SJSA1 (cell line): ENCODE measurements at regions not wholly inside any gene's neighbourhood (a gene's known extent, or its start where the extent isn't known, plus 50 kb on each side); places are given as distances from the start of the nearest gene placed in this dataset.
A peak's percentile ranks its signal among the peaks of the same experiment; 100 is the strongest.

Experiments
- DNase-seq, 2 experiments: peaks; one replicate each; pipeline ENCODE4 v3.0.0-alpha.2; 2015 to 2020; ENCODE audit warnings: low spot score in 2 of 2, low read depth in 1 of 2
- H3K27ac ChIP-seq: fragments of 250-450 bp; sonication (Bioruptor Pico); 2 replicates; pipeline ENCODE4 v1.5.1; 2020; ENCODE audit warnings: mild to moderate bottlenecking, moderate library complexity
- H3K27me3 ChIP-seq: fragments of 250-450 bp; sonication (Bioruptor Pico); replicated peaks from 2 replicates; pipeline ENCODE4 v1.5.1; 2020; ENCODE audit warnings: mild to moderate bottlenecking, moderate library complexity
- H3K36me3 ChIP-seq: fragments of 250-450 bp; sonication (Bioruptor Pico); 2 replicates; pipeline ENCODE4 v1.5.1; 2020; ENCODE audit warnings: mild to moderate bottlenecking
- H3K4me1 ChIP-seq: fragments of 250-450 bp; sonication (Bioruptor Pico); replicated peaks from 2 replicates; pipeline ENCODE4 v1.6.1; 2021; ENCODE audit warnings: mild to moderate bottlenecking
- H3K4me3 ChIP-seq: fragments of 250-450 bp; sonication (Bioruptor Pico); 2 replicates; pipeline ENCODE4 v1.5.1; 2020; ENCODE audit warnings: mild to moderate bottlenecking
- H3K9me3 ChIP-seq: fragments of 250-450 bp; sonication (Bioruptor Pico); replicated peaks from 2 replicates; pipeline ENCODE4 v1.5.1; 2020; ENCODE audit warnings: mild to moderate bottlenecking

DNA sequence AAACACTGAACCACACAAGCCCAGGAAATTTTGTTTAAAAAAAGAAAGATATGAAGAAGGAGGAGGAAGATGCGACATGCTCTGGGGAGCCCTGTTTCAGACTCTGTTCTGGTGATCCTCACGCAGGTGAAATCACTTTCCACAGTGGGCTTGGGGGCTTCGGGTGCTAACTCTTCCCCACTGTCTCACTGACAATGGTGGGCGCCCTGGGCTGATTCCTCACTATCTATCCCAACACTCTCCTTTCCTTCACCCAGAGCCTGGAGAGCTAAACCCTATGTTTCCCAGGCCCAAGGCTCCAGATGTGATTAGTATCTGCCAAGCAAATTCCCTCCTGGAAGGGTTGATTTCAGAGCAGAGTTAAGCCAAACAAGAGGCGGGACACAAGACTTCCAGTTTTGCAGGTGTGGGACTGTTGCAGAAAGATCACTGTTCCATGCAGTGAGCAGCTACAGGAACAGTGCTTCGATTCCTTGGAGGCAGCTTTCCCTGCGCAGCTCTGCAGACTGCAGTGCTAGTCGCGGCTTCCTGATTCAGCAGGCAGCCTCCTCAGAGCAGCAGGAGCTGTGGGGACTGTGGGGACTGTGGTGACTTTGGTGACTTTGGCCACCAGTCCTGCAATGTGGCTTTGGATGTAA lies 168.3 kb downstream of the RHOU start:
- DNase-seq, result no peak
- H3K36me3 ChIP-seq, result no peaks in the 10 kb centered on the region
- H3K27me3 ChIP-seq, result no peaks in the 10 kb centered on the region
- no peak overlapping the region for H3K27ac ChIP-seq
- H3K4me1 ChIP-seq, result peaks cover 43% of the 10 kb centered on the region
- no peaks in the 10 kb centered on the region for H3K9me3 ChIP-seq
- H3K4me3 ChIP-seq, result no peak overlapping the region

DNA sequence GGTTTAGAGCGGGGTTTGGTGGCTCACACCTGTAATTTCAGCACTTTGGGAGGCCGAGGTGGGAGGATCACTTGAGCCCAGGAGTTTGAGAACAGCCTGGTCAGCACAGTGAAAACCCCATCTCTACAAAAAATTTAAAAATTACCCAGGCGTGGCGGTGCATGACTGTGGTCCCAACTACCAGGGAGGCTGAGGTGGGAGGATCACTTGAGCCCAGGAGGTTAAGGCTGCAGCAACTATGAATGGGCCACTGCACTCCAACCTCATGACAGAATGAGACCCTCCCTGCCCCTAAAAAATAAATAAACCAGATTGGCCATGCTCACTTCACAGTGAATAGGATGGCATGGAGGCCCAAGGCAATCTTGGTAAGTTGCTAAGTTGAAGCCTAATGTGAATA lies 168.9 kb downstream of the RHOU start:
- Histone ChIP-seq H3K27ac (no peak overlapping the region), H3K4me1 (peaks cover 43% of the 10 kb centered on the region), H3K36me3 (no peaks in the 10 kb centered on the region), H3K27me3 (no peaks in the 10 kb centered on the region), H3K4me3 (no peak overlapping the region), H3K9me3 (no peaks in the 10 kb centered on the region)
- no peak for DNase-seq

GRCh38 chr1:228905701-228906101 lies 170.4 kb downstream of the RHOU start:
- no peaks in the 10 kb centered on the region for H3K9me3 ChIP-seq
- H3K4me1 ChIP-seq, result peaks cover 35% of the 10 kb centered on the region
- peak in 1 of 2 experiments; percentile 21 for DNase-seq
- no peaks in the 10 kb centered on the region for H3K27me3 ChIP-seq
- no peak overlapping the region for H3K4me3 ChIP-seq
- no peaks in the 10 kb centered on the region for H3K36me3 ChIP-seq
- H3K27ac ChIP-seq, result no peak overlapping the region

DNA sequence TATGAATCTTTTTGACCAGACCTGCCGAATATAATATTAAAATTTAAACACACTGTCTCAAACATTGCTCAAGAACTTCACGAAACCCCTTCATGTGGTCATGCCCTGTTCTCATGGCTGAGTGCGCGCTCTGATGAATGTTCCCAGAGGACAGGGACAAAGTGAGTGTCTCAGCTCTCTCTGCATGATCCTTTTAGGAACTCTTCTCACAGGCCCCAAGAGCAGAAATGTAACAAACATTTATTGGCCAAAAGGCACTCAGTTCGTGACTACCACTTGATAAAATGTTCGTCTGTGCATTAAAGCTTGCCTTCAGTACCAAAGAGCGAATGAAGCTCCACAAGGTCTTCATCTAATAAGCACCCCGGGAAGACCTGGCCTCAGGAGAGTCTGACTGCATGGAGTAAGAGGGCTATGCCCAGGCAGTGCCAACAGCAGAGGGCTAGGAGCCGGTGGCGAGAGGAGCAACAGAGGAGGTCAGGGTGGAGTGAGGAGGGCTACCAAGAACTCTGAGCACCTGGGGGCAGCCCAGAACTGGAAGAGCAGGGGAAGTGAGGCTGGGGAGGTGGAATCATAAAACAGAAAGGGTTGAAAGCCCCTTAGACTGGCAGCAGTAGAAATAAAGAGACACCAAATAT lies 171.1 kb downstream of the RHOU start:
- peaks cover 28% of the 10 kb centered on the region for H3K4me1 ChIP-seq
- H3K9me3 ChIP-seq, result no peaks in the 10 kb centered on the region
- no peaks in the 10 kb centered on the region for H3K36me3 ChIP-seq
- no peak overlapping the region for H3K4me3 ChIP-seq
- DNase-seq, result no peak
- H3K27ac ChIP-seq, result no peak overlapping the region
- no peaks in the 10 kb centered on the region for H3K27me3 ChIP-seq

DNA sequence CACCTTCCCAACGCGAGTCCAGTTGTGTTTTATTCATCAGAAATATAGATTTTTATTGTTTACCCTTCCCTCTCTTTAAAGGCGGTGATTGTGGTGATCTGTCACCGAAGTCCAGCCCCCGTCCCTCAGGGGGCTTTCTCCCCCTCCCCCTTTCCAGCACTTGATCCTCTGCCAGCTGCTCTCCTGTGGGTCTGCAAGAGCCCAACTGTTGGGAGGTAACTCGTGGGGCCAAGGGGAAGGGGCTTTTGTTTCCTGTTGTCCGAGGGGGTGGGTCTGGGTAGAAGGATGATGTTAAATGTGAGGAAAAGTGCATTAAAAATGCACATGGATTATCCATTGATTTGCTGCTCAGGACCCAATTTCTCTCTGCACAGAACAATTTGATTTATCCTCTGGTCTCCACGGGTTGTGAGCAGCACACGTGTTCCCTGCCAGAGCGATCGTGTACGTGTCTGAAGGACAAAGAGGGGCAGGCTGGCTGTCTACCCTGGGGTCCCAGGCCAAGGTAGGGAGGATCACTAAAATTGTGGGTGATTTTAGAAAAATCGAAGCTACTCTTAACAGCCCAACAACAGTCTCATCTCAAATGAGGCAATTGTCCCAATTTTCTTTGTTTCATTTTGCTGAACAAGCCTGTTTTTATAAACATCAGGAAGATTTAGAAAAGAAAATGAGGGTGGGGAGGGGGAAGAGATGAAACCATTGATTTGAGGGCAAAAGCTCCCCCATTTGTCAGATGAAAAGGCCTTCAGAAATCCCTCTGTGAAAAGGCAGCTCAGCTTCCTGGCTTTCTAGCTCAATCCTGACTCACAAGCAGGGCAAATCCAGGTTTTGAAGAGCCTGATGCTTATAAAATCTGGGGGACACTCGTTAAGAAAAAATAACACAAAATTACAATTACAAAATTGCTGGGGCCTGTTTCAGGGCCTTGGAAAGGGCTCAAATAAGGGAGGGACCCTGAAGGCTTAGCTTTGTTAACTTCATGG lies 176.2 kb downstream of the RHOU start:
- peak in 1 of 2 experiments; percentile 23 for DNase-seq
- H3K4me3 ChIP-seq, result no peak overlapping the region

DNA sequence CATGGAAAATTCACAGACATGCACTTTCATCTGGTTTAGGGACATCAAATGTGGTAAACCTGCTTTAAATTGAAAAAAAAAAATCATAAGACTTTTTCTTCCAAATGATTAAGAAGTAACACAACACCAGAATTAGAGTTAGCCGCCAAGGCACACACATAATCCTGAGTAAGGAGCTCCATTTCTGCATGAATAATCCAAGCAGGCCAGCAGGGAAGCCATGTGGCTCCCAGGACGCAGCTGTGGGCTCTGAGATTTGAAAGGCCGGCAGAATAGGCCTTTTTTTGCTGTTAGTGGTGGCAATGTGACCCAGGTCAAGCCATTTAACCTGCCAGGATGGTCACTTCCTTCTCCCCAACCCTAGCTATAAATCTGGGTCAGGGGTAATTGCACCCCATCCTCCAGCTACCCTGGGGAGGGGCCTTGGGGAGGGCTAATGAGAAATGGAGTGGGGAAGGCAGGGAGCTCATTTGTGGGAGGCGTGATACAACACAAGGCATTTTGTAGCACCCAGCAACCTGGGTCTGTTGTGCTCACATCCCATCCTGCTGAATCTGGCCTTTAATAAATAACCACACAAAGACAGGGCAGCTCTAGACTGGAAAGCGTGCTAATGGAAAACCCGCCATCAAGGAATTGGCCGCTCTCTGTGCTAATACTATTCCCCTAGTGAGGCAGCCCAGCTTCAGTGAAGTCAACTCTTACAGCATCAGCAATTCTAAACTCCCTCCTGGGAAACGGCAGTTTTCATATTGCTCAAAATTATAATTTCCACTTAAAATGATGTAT lies 178.5 kb downstream of the RHOU start:
- Histone ChIP-seq H3K27ac (no peak overlapping the region), H3K4me3 (no peak overlapping the region), H3K27me3 (no peaks in the 10 kb centered on the region), H3K36me3 (no peaks in the 10 kb centered on the region), H3K9me3 (no peaks in the 10 kb centered on the region), H3K4me1 (no peaks in the 10 kb centered on the region)
- no peak for DNase-seq

More for the DNA sequence above, 176.2 kb downstream of the RHOU start:
- H3K4me1 ChIP-seq, result no peaks in the 10 kb centered on the region
- H3K27ac ChIP-seq, result no peak overlapping the region
- H3K9me3 ChIP-seq, result no peaks in the 10 kb centered on the region
- no peaks in the 10 kb centered on the region for H3K36me3 ChIP-seq
- no peaks in the 10 kb centered on the region for H3K27me3 ChIP-seq

GRCh38 chr1:228914700-228915099 lies 179.4 kb downstream of the RHOU start:
- no peaks in the 10 kb centered on the region for H3K4me1 ChIP-seq
- H3K27me3 ChIP-seq, result no peaks in the 10 kb centered on the region
- H3K9me3 ChIP-seq, result no peaks in the 10 kb centered on the region
- H3K4me3 ChIP-seq, result no peak overlapping the region
- no peaks in the 10 kb centered on the region for H3K36me3 ChIP-seq
- no peak for DNase-seq
- H3K27ac ChIP-seq, result no peak overlapping the region

- H3K4me3 ChIP-seq, result no peak overlapping the region
- H3K27ac ChIP-seq, result no peak overlapping the region
- no peak for DNase-seq
- no peaks in the 10 kb centered on the region for H3K9me3 ChIP-seq
- no peaks in the 10 kb centered on the region for H3K4me1 ChIP-seq
- no peaks in the 10 kb centered on the region for H3K27me3 ChIP-seq
- no peaks in the 10 kb centered on the region for H3K36me3 ChIP-seq
Observed at GRCh38 chr1:228917342-228917741, 182.1 kb downstream of the RHOU start.

DNA sequence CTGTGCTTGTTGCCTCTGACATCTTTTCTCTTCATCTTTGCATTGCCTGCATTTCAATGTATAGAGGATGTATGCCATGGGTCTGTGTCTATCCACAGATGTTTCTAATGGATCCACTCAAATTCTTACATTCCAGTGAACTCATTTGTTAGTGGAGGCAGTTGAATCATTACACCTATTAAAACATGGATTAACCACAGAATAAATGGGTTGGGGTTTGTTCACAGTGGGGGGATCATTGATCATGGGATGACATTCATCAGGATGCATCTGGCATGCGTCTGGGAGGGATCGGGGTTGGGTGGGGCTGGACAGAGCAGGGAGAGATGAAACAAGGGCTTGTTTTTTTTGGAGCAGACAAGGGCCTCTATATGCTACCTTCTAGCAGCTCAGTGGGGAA lies 182.5 kb downstream of the RHOU start:
- no peak for DNase-seq
- Histone ChIP-seq H3K9me3 (no peaks in the 10 kb centered on the region), H3K4me1 (peaks cover 3% of the 10 kb centered on the region; the same call in 1 of the 2 replicates), H3K27me3 (no peaks in the 10 kb centered on the region), H3K4me3 (no peak overlapping the region), H3K36me3 (no peaks in the 10 kb centered on the region), H3K27ac (no peak overlapping the region)

GRCh38 chr1:228918335-228918734 lies 183.1 kb downstream of the RHOU start:
- DNase-seq, result no peak
- no peaks in the 10 kb centered on the region; the same call in 1 of the 2 replicates for H3K9me3 ChIP-seq
- H3K4me1 ChIP-seq, result peaks cover 6% of the 10 kb centered on the region; the same call in 1 of the 2 replicates
- no peaks in the 10 kb centered on the region for H3K36me3 ChIP-seq
- H3K27ac ChIP-seq, result no peak overlapping the region
- H3K4me3 ChIP-seq, result no peak overlapping the region
- no peaks in the 10 kb centered on the region for H3K27me3 ChIP-seq

GRCh38 chr1:228919914-228920313 lies 184.6 kb downstream of the RHOU start:
- no peak for DNase-seq
- peaks cover 2% of the 10 kb centered on the region; the same call in 1 of the 2 replicates for H3K9me3 ChIP-seq
- no peak overlapping the region for H3K4me3 ChIP-seq
- no peak overlapping the region for H3K27ac ChIP-seq
- no peaks in the 10 kb centered on the region for H3K27me3 ChIP-seq
- no peaks in the 10 kb centered on the region for H3K36me3 ChIP-seq
- peaks cover 13% of the 10 kb centered on the region for H3K4me1 ChIP-seq

- DNase-seq, result no peak
- Histone ChIP-seq H3K9me3 (peaks cover 2% of the 10 kb centered on the region; the same call in 1 of the 2 replicates), H3K36me3 (no peaks in the 10 kb centered on the region), H3K4me1 (peaks cover 13% of the 10 kb centered on the region), H3K4me3 (no peak overlapping the region), H3K27me3 (no peaks in the 10 kb centered on the region), H3K27ac (no peak overlapping the region)
Observed at GRCh38 chr1:228920831-228921230, 185.6 kb downstream of the RHOU start.

- DNase-seq, result no peak
- Histone ChIP-seq H3K27ac (no peak overlapping the region), H3K27me3 (no peaks in the 10 kb centered on the region), H3K36me3 (no peaks in the 10 kb centered on the region), H3K9me3 (peaks cover 2% of the 10 kb centered on the region; the same call in 1 of the 2 replicates), H3K4me1 (peaks cover 13% of the 10 kb centered on the region), H3K4me3 (no peak overlapping the region)
Observed at GRCh38 chr1:228921481-228921880, 186.2 kb downstream of the RHOU start.
